Mesodermal cell (in vitro differentiated cells): ENCODE measurements at regions not wholly inside any gene's neighbourhood (a gene's known extent, or its start where the extent isn't known, plus 50 kb on each side); places are given as distances from the start of the nearest gene placed in this dataset.

Source experiments
- H3K27ac ChIP-seq: 2 replicates; pipeline ENCODE4 v1.7.0; 2013; ENCODE audit warnings: mild to moderate bottlenecking, low read depth, low read length, moderate library complexity; ENCODE audit not compliant: severe bottlenecking
- H3K36me3 ChIP-seq: 2 replicates; pipeline ENCODE4 v1.7.1; 2013; ENCODE audit warnings: mild to moderate bottlenecking, low read length, moderate library complexity; ENCODE audit not compliant: control insufficient read depth, insufficient read depth
- H3K4me1 ChIP-seq: one replicate; pipeline ENCODE4 v1.7.1; 2013; ENCODE audit warnings: mild to moderate bottlenecking, low read length; ENCODE audit not compliant: insufficient read depth, control insufficient read depth, poor library complexity, severe bottlenecking
- H3K4me3 ChIP-seq: 2 replicates; pipeline ENCODE4 v1.7.0; 2013; ENCODE audit warnings: low read length, control low read depth, mild to moderate bottlenecking; ENCODE audit not compliant: insufficient read depth, poor library complexity, severe bottlenecking; ENCODE audit errors: extremely low read depth
- H3K9me3 ChIP-seq: 2 replicates; pipeline ENCODE4 v1.7.1; 2013; ENCODE audit warnings: mild to moderate bottlenecking, low read length, moderate library complexity; ENCODE audit not compliant: control insufficient read depth
- WGBS, 2 experiments: methylation state at CpG; one replicate each; pipeline ENCODE4 v1.1.5; 2013; ENCODE audit warnings: missing lambda C conversion rate in 2 of 2; ENCODE audit not compliant: insufficient coverage in 2 of 2; 5-methylcytosine and 5-hydroxymethylcytosine counted together

- Histone ChIP-seq H3K4me3 (no peak overlapping the region), H3K9me3 (no peaks in the 10 kb centered on the region), H3K36me3 (no peaks in the 10 kb centered on the region), H3K27ac (no peak overlapping the region), H3K4me1 (no peaks in the 10 kb centered on the region)
- WGBS, 2 experiments = 90 to 92% methylated on average over 2 to 3 of the region's 3 CpGs
Observed at GRCh38 chr18:38035193-38035592, 469.6 kb upstream of the CELF4 start.

DNA sequence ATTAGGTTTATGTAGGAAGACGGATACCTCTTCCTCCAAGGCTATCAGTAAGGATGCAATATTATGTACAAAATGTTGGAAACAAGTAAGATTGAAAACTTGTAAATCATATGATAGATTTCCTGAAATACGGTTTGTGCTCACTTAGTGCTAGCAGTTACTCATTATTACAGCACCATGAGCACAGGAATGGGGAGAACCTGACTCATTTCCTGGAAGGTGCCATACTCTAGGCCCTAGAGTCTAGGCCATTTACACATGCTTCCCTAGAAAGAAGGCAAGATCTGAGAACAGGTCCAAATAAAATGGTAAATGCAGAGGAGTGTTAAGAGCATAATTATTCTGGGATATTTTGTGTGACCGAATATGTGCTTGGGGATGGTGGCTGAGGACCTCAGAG is 467.7 kb upstream of the CELF4 start:
- H3K9me3 ChIP-seq = no peaks in the 10 kb centered on the region
- H3K4me3 ChIP-seq = no peak overlapping the region
- no peak overlapping the region for H3K27ac ChIP-seq
- no peaks in the 10 kb centered on the region for H3K36me3 ChIP-seq
- 96 to 100% methylated on average over 1 to 2 of the region's 3 CpGs for WGBS, 2 experiments
- H3K4me1 ChIP-seq = no peaks in the 10 kb centered on the region

DNA sequence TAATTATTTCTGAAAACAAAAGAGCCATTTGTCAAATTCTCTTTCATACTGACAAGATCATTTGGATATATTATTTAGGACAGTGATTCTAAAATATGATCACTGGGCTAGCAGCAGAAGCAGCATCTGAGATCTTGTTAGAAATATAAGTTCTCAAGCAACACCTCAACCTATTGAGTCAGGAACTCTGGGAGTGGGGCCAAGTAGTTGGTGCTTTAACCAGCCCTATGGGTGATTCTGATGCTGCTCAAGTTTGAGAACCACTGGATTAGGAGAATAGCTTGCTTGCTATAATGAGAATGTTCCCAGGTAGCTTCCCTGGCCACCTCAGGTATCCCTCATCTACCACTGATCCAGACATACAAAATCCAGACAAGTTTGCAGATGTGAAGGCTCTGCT is 466.9 kb upstream of the CELF4 start:
- Histone ChIP-seq H3K36me3 (no peaks in the 10 kb centered on the region), H3K9me3 (no peaks in the 10 kb centered on the region), H3K27ac (no peak overlapping the region), H3K4me3 (no peak overlapping the region), H3K4me1 (no peaks in the 10 kb centered on the region)

- peaks cover 11% of the 10 kb centered on the region for H3K4me1 ChIP-seq
- H3K9me3 ChIP-seq = no peaks in the 10 kb centered on the region
- H3K27ac ChIP-seq = no peak overlapping the region
- H3K36me3 ChIP-seq = no peaks in the 10 kb centered on the region
- WGBS, 2 experiments = 87% methylated on average over 3 to 4 of the region's 7 CpGs
- H3K4me3 ChIP-seq = no peak overlapping the region
Observed at GRCh38 chr18:38028946-38029345, 463.3 kb upstream of the CELF4 start.

DNA sequence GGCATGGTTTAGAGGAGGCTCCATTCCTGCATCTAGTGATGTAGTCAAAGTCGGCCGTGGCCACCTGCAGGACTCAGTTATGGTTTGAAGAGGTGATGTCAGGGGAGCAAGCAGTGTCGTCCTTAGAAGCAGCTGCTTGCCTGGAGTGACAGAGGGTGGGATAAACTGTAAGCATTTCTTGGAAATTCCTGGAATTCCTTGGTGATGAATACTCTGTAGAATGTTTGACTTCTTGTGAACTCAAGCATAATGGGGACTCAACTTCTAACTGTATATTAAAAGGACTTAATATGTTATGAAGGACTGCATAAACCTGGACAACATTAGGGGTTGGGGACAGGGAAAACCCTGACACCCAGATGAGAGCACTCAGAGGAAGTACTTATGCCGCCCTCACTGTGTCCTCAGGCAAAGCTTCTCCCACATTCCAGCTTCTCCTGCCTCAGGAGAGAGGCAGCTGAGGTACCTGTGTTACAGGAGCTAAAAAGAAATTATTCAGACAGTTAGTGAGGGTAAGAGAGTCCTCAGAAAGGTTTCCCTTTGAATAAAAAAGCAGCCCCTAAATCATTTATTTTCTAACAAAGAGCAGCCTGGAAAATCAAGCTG is 459.9 kb upstream of the CELF4 start:
- Histone ChIP-seq H3K9me3 (no peaks in the 10 kb centered on the region), H3K4me1 (peaks cover 11% of the 10 kb centered on the region), H3K27ac (peak overlapping the region; percentile 50), H3K4me3 (no peak overlapping the region), H3K36me3 (no peaks in the 10 kb centered on the region)
- WGBS, 2 experiments = 40 to 65% methylated on average over 2 to 4 of the region's 4 CpGs

DNA sequence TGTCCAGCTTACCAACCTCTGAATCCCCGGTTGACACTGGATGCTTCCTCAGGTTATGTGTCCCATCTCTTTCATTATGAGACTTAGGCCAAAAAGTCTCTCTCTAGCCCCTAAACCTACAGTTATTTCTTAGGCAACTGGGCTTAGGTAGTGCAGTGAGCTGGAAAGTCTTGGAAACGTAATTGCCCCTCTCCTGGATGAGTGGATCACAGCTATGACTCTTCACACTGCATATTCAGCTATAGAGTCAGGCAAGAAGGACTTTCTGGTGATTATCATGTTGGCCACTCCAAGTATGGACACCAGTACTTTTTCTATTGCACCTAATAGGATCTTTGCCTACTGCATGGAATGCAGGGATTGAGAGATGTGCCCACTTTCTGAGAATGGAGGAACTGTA is 458.3 kb upstream of the CELF4 start:
- H3K9me3 ChIP-seq = no peaks in the 10 kb centered on the region
- H3K27ac ChIP-seq = no peak overlapping the region
- 14% methylated on average over 1 of the region's 2 CpGs; no CpG with 5 or more reads in 1 of the 2 experiments for WGBS, 2 experiments
- H3K36me3 ChIP-seq = no peaks in the 10 kb centered on the region
- peaks cover 17% of the 10 kb centered on the region for H3K4me1 ChIP-seq
- no peak overlapping the region for H3K4me3 ChIP-seq

DNA sequence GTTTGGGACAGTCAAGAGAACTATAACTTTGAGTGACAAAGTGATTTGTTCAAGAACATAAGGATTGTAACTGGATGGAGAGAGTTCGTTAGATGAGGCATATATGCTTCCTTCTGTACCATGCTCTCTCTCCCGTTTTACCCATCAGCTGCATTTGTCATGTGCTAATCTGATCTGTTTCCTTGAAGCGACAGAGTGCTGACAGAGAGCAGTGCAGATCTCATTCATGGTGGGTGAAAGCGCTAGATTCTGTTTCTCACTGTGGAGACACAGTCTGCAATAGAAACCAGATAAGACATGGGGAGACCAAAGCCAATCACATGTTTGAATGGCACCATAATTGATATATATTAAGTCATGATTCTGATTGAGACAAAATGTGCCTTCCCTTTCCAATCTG is 456.6 kb upstream of the CELF4 start:
- H3K4me3 ChIP-seq = no peak overlapping the region
- H3K36me3 ChIP-seq = no peaks in the 10 kb centered on the region
- peaks cover 19% of the 10 kb centered on the region for H3K4me1 ChIP-seq
- no peak overlapping the region for H3K27ac ChIP-seq
- 43 to 60% methylated on average over 2 of the region's 4 CpGs for WGBS, 2 experiments
- H3K9me3 ChIP-seq = no peaks in the 10 kb centered on the region

GRCh38 chr18:38019292-38019691 is 453.7 kb upstream of the CELF4 start:
- no peaks in the 10 kb centered on the region for H3K36me3 ChIP-seq
- peaks cover 8% of the 10 kb centered on the region for H3K4me1 ChIP-seq
- H3K4me3 ChIP-seq = no peak overlapping the region
- no peak overlapping the region for H3K27ac ChIP-seq
- WGBS, 2 experiments = 90% methylated on average over 2 of the region's 2 CpGs; no CpG with 5 or more reads in 1 of the 2 experiments
- H3K9me3 ChIP-seq = no peaks in the 10 kb centered on the region

- Histone ChIP-seq H3K4me1 (peaks cover 10% of the 10 kb centered on the region), H3K36me3 (no peaks in the 10 kb centered on the region), H3K9me3 (no peaks in the 10 kb centered on the region), H3K27ac (no peak overlapping the region), H3K4me3 (no peak overlapping the region)
- WGBS, 2 experiments = 94 to 96% methylated on average over 2 of the region's 4 CpGs
Observed at GRCh38 chr18:38010971-38011857, 445.6 kb upstream of the CELF4 start.

GRCh38 chr18:38010037-38010436 is 444.4 kb upstream of the CELF4 start:
- Histone ChIP-seq H3K4me1 (peaks cover 10% of the 10 kb centered on the region), H3K27ac (no peak overlapping the region), H3K36me3 (no peaks in the 10 kb centered on the region), H3K4me3 (no peak overlapping the region), H3K9me3 (no peaks in the 10 kb centered on the region)
- 50% methylated on average over 1 of the region's 2 CpGs; no CpG with 5 or more reads in 1 of the 2 experiments for whole genome bisulfite sequencing, 2 experiments

DNA sequence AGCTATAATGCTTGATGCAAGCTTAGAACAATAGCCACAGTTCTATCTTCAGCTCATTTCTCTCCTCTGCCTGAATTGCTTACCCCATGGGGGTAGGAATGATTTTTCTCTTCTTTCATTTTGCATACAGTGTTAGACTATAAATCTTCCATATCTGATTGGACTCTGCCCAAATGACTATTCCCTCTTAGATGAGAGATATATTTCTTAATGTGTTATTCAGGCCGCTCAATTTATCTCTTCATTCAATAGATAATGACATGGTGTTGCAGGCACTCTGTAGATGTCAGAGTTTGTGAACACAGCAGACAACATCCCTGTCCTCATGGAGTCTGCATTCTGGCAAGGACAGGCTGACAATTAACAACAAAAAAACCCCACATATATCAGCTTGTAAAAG is 443.7 kb upstream of the CELF4 start:
- Histone ChIP-seq H3K4me1 (peaks cover 10% of the 10 kb centered on the region), H3K27ac (no peak overlapping the region), H3K36me3 (no peaks in the 10 kb centered on the region), H3K4me3 (no peak overlapping the region), H3K9me3 (no peaks in the 10 kb centered on the region)
- no CpG with 5 or more reads among the region's 1 CpG for WGBS, 2 experiments
